Heart left ventricle (tissue), 16 donors: ENCODE measurements at regions not wholly inside any gene's neighbourhood (a gene's known extent, or its start where the extent isn't known, plus 50 kb on each side); places are given as distances from the start of the nearest gene placed in this dataset.

Source experiments
- ATAC-seq, 4 donors: fragments of 200-7000 bp; cut with Tn5 transposase; one replicate each; pipeline ENCODE4 v1.9.1; 2020 to 2022; ENCODE audit warnings: moderate library complexity in 4 of 4, mild to moderate bottlenecking in 3 of 4, moderate number of reproducible peaks in 1 of 4
- DNase-seq, 5 donors: peaks; one replicate each; pipeline ENCODE4 v3.0.0-alpha.2; 2020
- H3K27ac ChIP-seq, 12 donors: fragments of 200-600 bp; sonication (generic) in 4 of 12; one replicate each; pipeline versions ENCODE4 v1.5.0 to v1.8.0; 2016 to 2022; ENCODE audit warnings: mild to moderate bottlenecking in 2 of 12
- H3K27me3 ChIP-seq, 9 donors: fragments of 200-600 bp; sonication (generic) in 2 of 9; one replicate each; pipeline versions ENCODE4 v1.5.1 to v1.8.0; 2016 to 2022; ENCODE audit warnings: mild to moderate bottlenecking in 3 of 9
- H3K36me3 ChIP-seq, 9 donors: fragments of 200-600 bp; sonication (generic) in 2 of 9; one replicate each; pipeline versions ENCODE4 v1.5.0 to v1.8.0; 2018 to 2022; ENCODE audit warnings: mild to moderate bottlenecking in 2 of 9
- H3K4me1 ChIP-seq, 12 donors: fragments of 200-600 bp; sonication (generic) in 4 of 12; one replicate each; pipeline versions ENCODE4 v1.5.0 to v1.8.0; 2016 to 2022; ENCODE audit warnings: mild to moderate bottlenecking in 3 of 12
- H3K4me3 ChIP-seq, 12 donors: fragments of 200-600 bp; sonication (generic) in 4 of 12; one replicate each; pipeline versions ENCODE4 v1.5.0 to v1.8.0; 2017 to 2022; ENCODE audit warnings: mild to moderate bottlenecking in 9 of 12, moderate library complexity in 4 of 12
- H3K9me3 ChIP-seq, 12 donors: fragments of 200-600 bp; sonication (generic) in 4 of 12; one replicate each; pipeline versions ENCODE4 v1.5.0 to v1.8.0; 2016 to 2022; ENCODE audit warnings: mild to moderate bottlenecking in 1 of 12
- CTCF ChIP-seq, 12 donors: fragments of 200-600 bp; sonication (generic) in 4 of 12; IDR thresholded peaks; one replicate each; pipeline versions ENCODE4 v1.5.0 to v1.8.0; 2018 to 2022; ENCODE audit warnings: antibody characterized with exemption in 12 of 12, mild to moderate bottlenecking in 5 of 12
- POLR2A ChIP-seq, 2 donors: fragments of 450-650 bp; IDR thresholded peaks; one replicate each; pipeline ENCODE4 v1.6.1; 2017; ENCODE audit warnings: antibody characterized with exemption in 2 of 2, mild to moderate bottlenecking in 2 of 2, moderate library complexity in 2 of 2
- WGBS, 4 donors: extraction: QIAGEN DNeasy Blood & Tissue Kit in 2 of 4; methylation state at CpG; one replicate each; pipeline versions ENCODE4 v1.1.5 to v1.1.7; 2013 to 2018; 5-methylcytosine and 5-hydroxymethylcytosine counted together
- intact Hi-C, 10 donors: fragments of 100-400 bp; cut with DNase I; formaldehyde crosslinking; loops; one replicate each; pipeline versions ENCODE4 v1.11.1 to v1.14.2; 2022
- donor health status: ischemic (EF 13 %, LVEDD 7.1; RV severe dilation, severe dysfunction).
- donor health status: healthy with polysubstance abuse.
- donor health status: DM: no; HTN: yes; CAD: no.
- donor health status: DM: no; HTN: no; CAD: no.
- donor health status: ischemic (EF 25% LVEDD 6.9; RV normal size, moderate dysfunction).
- donor health status: ischemic (EF 25% LVEDD 5.7; RV mildly dilated, moderate dysfunction).
- donor health status: healthy.
- donor health status: DM: yes; HTN: yes; CAD: no.
- donor health status: ischemic (EF 35%, LVEDD 5.7; RV mildly dilated, moderate dysfunction).
- donor health status: nonischemic (EF 11% LVEDD 7.7; RV severe dilation, severe dysfunction).
- donor health status: DM: yes; HTN: yes; CAD: no.
- donor health status: PGD.
- donor health status: ischemic (EF 29% LVEDD 5.4; RV normal size, mild dysfunction).
- donor health status: nonischemic (EF 23%, LVEDD 6.1; RV moderate dilation, normal function).

GRCh38 chr6:41464481-41464880 lies 81.7 kb upstream of the FOXP4 start:
- TF ChIP-seq POLR2A (IDR thresholded peaks at IDR 0.05): no peak
- no peak for TF ChIP-seq CTCF (IDR thresholded peaks at IDR 0.05)
- intact Hi-C loops: loop anchor here (5.0 to 10.0 kb wide), 8 partner anchors 37 to 220 kb away; partner anchors contain the start of gene FOXP4 (in 1 of the 10)

GRCh38 chr6:41466437-41466990 lies 79.7 kb upstream of the FOXP4 start:
- Histone ChIP-seq H3K4me1 (peaks cover 0 to 9% (median 3%) of the 10 kb centered on the region in 12 donors), H3K27me3 (peaks cover 0 to 43% (median 17%) of the 10 kb centered on the region in 9 donors), H3K9me3 (no peaks in the 10 kb centered on the region), H3K27ac (no peak overlapping the region), H3K4me3 (no peak overlapping the region), H3K36me3 (no peaks in the 10 kb centered on the region)
- TF ChIP-seq CTCF (IDR thresholded peaks at IDR 0.05): no peak
- TF ChIP-seq POLR2A (IDR thresholded peaks at IDR 0.05): no peak
- ATAC-seq (no peak), DNase-seq (no peak)
- intact Hi-C loops: loop anchor here in 1 of 10 donors (10.0 kb wide), 1 partner anchor 218 kb away; no protein-coding TSS in a partner anchor
- WGBS, 4 donors: 41 to 67% (median 46%) methylated on average over 2 of the region's 2 CpGs

More at GRCh38 chr6:41464481-41464880, 81.7 kb upstream of the FOXP4 start:
- no peak overlapping the region for H3K4me3 ChIP-seq
- H3K27ac ChIP-seq: no peak overlapping the region
- ATAC-seq (no peak), DNase-seq (no peak)
- peaks cover 0 to 26% (median 13%) of the 10 kb centered on the region in 9 donors for H3K27me3 ChIP-seq
- no peaks in the 10 kb centered on the region for H3K36me3 ChIP-seq
- peaks cover 0 to 5% (median 0%) of the 10 kb centered on the region in 12 donors for H3K4me1 ChIP-seq
- H3K9me3 ChIP-seq: no peaks in the 10 kb centered on the region
- 88 to 93% (median 90%) methylated on average over 7 of the region's 7 CpGs for WGBS, 4 donors

GRCh38 chr6:41467061-41467460 lies 79.1 kb upstream of the FOXP4 start:
- intact Hi-C loops: loop anchor here in 1 of 10 donors (10.0 kb wide), 1 partner anchor 218 kb away; no protein-coding TSS in a partner anchor
- WGBS, 4 donors: 67 to 84% (median 77%) methylated on average over 10 of the region's 10 CpGs
- TF ChIP-seq POLR2A (IDR thresholded peaks at IDR 0.05) (no peak), CTCF (IDR thresholded peaks at IDR 0.05) (no peak)

GRCh38 chr6:41467627-41468404 lies 78.4 kb upstream of the FOXP4 start:
- H3K9me3 ChIP-seq: no peaks in the 10 kb centered on the region
- no peak for TF ChIP-seq POLR2A (IDR thresholded peaks at IDR 0.05)
- TF ChIP-seq CTCF (IDR thresholded peaks at IDR 0.05): no peak
- ATAC-seq (no peak), DNase-seq (no peak)
- H3K27ac ChIP-seq: no peak overlapping the region
- intact Hi-C loops: loop anchor here in 1 of 10 donors (10.0 kb wide), 1 partner anchor 217 kb away; no protein-coding TSS in a partner anchor
- no peak overlapping the region for H3K4me3 ChIP-seq
- WGBS, 4 donors: 81 to 85% (median 83%) methylated on average over 15 to 16 of the region's 16 CpGs
- H3K27me3 ChIP-seq: peaks cover 0 to 44% (median 17%) of the 10 kb centered on the region in 9 donors
- peaks cover 0 to 12% (median 5%) of the 10 kb centered on the region in 12 donors for H3K4me1 ChIP-seq
- H3K36me3 ChIP-seq: no peaks in the 10 kb centered on the region

More at GRCh38 chr6:41467061-41467460, 79.1 kb upstream of the FOXP4 start:
- Histone ChIP-seq H3K36me3 (no peaks in the 10 kb centered on the region), H3K9me3 (no peaks in the 10 kb centered on the region), H3K4me3 (no peak overlapping the region), H3K27ac (no peak overlapping the region), H3K4me1 (peaks cover 0 to 9% (median 3%) of the 10 kb centered on the region in 12 donors), H3K27me3 (peaks cover 0 to 44% (median 17%) of the 10 kb centered on the region in 9 donors)
- DNase-seq: no peak
- ATAC-seq: no peak
